AG10803 (cell line): ENCODE measurements at regions not wholly inside any gene's neighbourhood (a gene's known extent, or its start where the extent isn't known, plus 50 kb on each side); places are given as distances from the start of the nearest gene placed in this dataset.

ENCODE experiments used
- DNase-seq: peaks from one replicate; pipeline ENCODE4 v3.0.0; 2010; ENCODE audit warnings: low read depth
- H3K4me3 ChIP-seq: 2 replicates; pipeline ENCODE4 v1.5.1; 2011; ENCODE audit warnings: mild to moderate bottlenecking, low read length, control low read depth
- TF ChIP-seq, protein P1 (sequence below): conservative IDR thresholded peaks from 2 replicates; pipeline ENCODE4 v1.5.1; 2011; ENCODE audit warnings: mild to moderate bottlenecking, low read length, control low read depth, inconsistent platforms

DNA sequence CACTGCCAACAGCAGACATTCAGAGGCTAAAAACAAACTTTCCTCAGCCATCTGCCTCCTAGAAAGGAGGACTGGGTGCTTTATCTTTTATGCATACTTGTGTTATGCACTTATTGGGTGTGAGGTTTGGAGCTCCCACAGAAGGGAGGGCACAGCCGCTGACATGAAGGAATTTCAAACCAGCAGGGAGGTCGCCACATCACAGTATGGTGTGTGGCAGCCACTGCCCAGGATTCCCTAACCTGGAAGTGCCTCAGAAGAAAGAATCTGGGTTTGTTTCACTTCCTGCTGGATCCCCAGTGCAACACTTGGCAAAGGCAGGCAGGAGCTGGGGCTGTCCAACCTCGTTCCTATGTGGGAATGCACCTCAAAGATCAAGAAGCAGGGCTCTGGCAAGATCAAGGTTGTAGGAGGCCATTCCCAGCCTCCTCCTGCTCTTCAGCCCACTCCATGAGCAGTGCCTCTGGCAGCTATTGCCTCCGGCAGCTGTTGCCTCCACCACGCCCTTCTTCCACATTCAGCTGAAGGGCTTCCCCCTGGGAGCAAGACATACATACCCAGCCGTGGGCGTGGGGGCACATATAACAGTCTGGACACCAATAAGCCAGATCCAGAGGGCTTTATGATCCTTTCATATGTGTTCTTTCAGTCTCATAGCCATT is 109.0 kb upstream of the MAMLD1 start:
- TF ChIP-seq, protein P1, sequence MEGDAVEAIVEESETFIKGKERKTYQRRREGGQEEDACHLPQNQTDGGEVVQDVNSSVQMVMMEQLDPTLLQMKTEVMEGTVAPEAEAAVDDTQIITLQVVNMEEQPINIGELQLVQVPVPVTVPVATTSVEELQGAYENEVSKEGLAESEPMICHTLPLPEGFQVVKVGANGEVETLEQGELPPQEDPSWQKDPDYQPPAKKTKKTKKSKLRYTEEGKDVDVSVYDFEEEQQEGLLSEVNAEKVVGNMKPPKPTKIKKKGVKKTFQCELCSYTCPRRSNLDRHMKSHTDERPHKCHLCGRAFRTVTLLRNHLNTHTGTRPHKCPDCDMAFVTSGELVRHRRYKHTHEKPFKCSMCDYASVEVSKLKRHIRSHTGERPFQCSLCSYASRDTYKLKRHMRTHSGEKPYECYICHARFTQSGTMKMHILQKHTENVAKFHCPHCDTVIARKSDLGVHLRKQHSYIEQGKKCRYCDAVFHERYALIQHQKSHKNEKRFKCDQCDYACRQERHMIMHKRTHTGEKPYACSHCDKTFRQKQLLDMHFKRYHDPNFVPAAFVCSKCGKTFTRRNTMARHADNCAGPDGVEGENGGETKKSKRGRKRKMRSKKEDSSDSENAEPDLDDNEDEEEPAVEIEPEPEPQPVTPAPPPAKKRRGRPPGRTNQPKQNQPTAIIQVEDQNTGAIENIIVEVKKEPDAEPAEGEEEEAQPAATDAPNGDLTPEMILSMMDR = no peak
- H3K4me3 ChIP-seq = no peak overlapping the region
- DNase-seq = no peak

DNA sequence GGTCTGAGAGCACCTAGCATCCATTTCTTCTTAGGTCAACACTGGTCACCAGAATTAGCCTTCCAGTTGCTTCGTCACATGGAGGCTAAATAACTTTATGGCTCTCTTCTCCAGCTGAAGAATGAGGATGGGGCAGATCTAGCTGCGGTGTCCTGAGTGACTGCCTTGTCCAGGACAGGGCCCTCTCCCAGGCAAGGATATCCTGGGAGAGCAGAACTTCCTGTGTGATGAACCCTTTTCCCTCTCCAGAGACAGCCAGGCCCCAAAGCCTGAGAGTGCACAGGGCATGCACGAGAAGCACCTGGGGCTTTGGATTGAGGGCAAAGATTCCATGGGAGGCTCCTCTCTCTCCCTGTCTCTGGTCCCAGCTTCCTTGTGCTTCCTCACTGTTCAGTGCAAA is 108.2 kb upstream of the MAMLD1 start:
- DNase-seq = no peak
- TF ChIP-seq, protein P1 = no peak

DNA sequence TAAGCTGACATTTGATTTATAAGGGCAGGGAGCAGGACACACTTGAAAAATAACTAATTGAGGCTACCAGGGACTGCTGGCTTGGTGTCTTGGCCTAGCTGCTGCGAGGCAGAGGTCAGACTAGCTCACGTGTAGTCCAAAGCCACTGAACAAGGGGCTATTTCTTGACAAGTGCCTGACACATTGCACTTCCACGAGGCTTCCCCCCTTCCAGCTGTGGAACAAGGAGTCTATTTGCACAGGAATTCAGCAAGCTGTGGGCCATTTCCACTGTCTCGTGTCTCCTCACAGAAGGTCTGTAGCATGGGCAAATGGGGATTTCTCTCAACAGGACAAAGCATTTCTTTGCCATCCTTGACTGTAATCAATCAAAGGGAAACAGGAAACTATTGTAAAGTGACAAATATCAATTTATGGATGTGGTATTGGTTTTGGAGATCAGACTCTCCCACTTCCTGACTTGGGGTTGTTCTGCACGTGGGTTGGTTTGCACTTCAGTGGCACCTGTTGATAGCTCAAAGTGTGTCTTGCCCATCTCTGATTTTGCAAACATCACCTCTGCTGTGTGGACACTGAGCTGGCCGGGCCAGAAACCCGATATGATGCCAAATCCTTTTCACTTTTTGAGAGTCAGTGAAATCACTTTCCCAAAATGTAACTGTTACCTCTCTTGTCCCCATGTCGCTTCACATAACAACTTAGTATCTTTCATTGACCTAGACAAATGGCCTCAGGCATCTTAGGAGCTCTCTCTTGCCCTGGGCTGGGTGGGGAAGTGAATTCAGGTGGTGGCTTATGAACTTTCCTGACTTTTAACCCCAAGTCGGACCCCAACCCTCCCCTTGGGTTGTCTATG is 107.4 kb upstream of the MAMLD1 start:
- TF ChIP-seq, protein P1 = no peak
- DNase-seq = no peak
- no peak overlapping the region for H3K4me3 ChIP-seq

More for the DNA sequence above, 108.2 kb upstream of the MAMLD1 start:
- H3K4me3 ChIP-seq = no peak overlapping the region

DNA sequence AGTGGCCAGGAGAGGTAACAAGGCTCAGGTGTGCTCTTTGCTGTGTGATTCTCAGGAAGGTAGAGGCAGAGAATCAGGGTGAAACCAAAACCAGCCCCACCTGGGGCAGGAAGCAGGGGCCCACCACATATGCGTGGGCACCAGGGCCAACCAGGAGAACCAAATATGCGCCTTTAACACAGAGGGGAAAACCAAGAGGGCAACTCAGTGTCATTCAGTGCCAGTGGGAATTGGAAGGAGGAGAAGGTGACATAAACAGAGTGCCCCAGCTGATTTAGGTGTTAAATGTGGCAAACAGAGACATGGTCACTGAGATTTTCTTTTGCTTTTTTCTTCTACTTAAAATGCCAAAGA is 106.8 kb upstream of the MAMLD1 start:
- H3K4me3 ChIP-seq = no peak overlapping the region
- no peak for DNase-seq
- TF ChIP-seq, protein P1 = no peak

DNA sequence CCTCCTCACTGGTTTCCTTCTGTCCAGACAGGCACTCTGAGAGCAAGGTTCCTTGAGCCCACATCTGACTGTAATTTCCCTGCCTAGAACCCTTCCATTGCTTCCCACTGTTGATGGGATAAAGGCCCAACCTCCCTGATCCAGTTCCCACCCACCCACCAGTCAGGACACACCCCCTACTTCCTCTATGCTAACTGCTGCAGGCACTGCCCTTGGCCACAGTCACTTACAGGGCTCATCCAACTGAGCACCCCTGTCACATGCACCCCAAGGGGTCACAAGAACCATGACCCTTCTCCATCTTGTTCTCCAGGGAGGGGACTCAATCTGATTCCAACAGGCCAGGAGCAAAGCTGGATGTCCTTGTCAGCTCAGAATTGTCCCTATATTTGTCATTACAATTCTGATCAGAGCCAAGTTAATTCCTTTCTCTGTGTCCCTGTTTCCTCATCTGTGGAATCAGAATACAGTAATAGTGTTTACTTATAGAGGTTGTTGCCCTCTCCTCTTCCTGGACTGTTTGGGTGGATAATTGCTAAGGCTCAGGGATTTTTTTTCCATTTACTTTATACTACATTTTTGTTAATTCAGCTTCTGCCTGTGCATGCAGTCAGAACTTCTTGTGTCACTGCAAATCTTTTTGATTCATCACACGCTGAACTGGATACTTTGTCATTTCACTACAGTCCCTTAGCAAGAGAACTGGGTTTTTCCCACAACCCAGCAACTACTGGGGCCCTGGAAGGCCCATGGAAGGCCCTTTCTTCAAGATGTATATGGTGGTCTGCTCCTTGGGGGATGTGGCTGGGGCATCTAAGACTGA is 105.6 kb upstream of the MAMLD1 start:
- no peak overlapping the region for H3K4me3 ChIP-seq
- TF ChIP-seq, protein P1 = no peak
- no peak for DNase-seq

DNA sequence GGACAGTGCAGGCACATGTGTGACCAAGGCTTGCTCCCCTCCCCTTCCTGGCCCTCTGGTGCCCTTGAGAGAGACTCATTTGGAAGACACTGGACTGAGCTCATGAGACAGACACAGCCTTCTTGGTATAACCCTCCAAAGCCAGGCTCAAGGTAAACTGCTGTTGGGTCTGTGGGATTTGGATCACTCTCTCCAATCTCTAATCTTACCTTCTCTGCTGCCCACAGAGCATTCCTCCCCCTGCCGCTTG is 105.0 kb upstream of the MAMLD1 start:
- H3K4me3 ChIP-seq = no peak overlapping the region
- DNase-seq = no peak
- TF ChIP-seq, protein P1 = no peak
